K562 (cell line): ENCODE measurements at regions not wholly inside any gene's neighbourhood (a gene's known extent, or its start where the extent isn't known, plus 50 kb on each side); places are given as distances from the start of the nearest gene placed in this dataset.

Experiments used
- ATAC-seq: fragments of 200-7000 bp; cut with Tn5 transposase; 3 replicates; pipeline ENCODE4 v1.9.1; 2020; ENCODE audit warnings: moderate library complexity
- BruUV-seq: library from RNA; stranded (reverse); fragments of 400-500 nt; replicated peaks from 2 replicates; lab custom pipeline; 2021; lab: Mats Ljungman, UMichigan
- CTCF ChIA-PET: fragments of 300-600 bp; formaldehyde crosslinking; extraction: SDS; loops from one replicate; lab custom pipeline; 2021; ENCODE audit warnings: low intra/inter-chr PET ratio; lab: Yijun Ruan, JAX
- POLR2A ChIA-PET: fragments of 300-600, 350-650 bp; sonication (Branson Sonifier 250); formaldehyde crosslinking; extraction: SDS; loops from one replicate; lab custom pipeline; 2021; ENCODE audit warnings: antibody characterized with exemption, inconsistent platforms; lab: Yijun Ruan, JAX
- DNase-seq, 4 experiments: peaks; one replicate each; pipeline versions ENCODE4 v3.0.0 to v3.0.0-alpha.2; 2011 to 2018; ENCODE audit warnings: low spot score in 3 of 4, mixed read lengths in 3 of 4; ENCODE audit errors: extremely low read depth in 1 of 4
- FAIRE-seq: peaks from 2 replicates; lab custom pipeline; 2011; peaks lifted over from hg19 to GRCh38; lab: Jason Lieb, UNC
- H2AFZ ChIP-seq: 2 replicates; pipeline ENCODE4 v1.6.0; 2011; ENCODE audit warnings: low read depth, low read length, control low read depth, inconsistent platforms
- H3K27ac ChIP-seq: fragments of 200-600 bp; 3 replicates; pipeline ENCODE4 v1.8.0; 2011; ENCODE audit warnings: low read depth, mild to moderate bottlenecking, control low read depth, inconsistent platforms, low read length, moderate library complexity, mixed read lengths; ENCODE audit errors: extremely low read depth
- H3K27me3 ChIP-seq, 2 experiments: fragments of 300-600 bp in 1 of 2; 2 replicates in 1 of 2; 3 replicates in 1 of 2; pipeline versions ENCODE4 v1.6.0 to v1.8.0; 2011; ENCODE audit warnings: inconsistent platforms in 2 of 2, low read length in 2 of 2, mild to moderate bottlenecking in 1 of 2, mixed read lengths in 1 of 2, moderate library complexity in 1 of 2; ENCODE audit not compliant: control insufficient read depth in 2 of 2, insufficient read depth in 2 of 2
- H3K36me3 ChIP-seq: fragments of 300-600 bp; 3 replicates; pipeline ENCODE4 v1.8.0; 2011; ENCODE audit warnings: mild to moderate bottlenecking, low read length, inconsistent platforms; ENCODE audit not compliant: control insufficient read depth, insufficient read depth
- H3K4me1 ChIP-seq, 2 experiments: fragments of 200-600 bp in 1 of 2; replicated peaks in 1 of 2; 2 replicates in 1 of 2; 3 replicates in 1 of 2; pipeline versions ENCODE4 v1.5.1 to v1.8.0; 2011; ENCODE audit warnings: inconsistent platforms in 2 of 2, low read length in 2 of 2, mild to moderate bottlenecking in 1 of 2, mixed read lengths in 1 of 2, moderate library complexity in 1 of 2; ENCODE audit not compliant: control insufficient read depth in 2 of 2, insufficient read depth in 2 of 2
- H3K4me2 ChIP-seq: 2 replicates; pipeline ENCODE4 v1.6.1; 2011; ENCODE audit warnings: low read length, control low read depth, inconsistent platforms, mixed read lengths; ENCODE audit not compliant: insufficient read depth
- H3K4me3 ChIP-seq: fragments of 200-600 bp; sonication (generic), shearing (Covaris generic); 2 replicates; pipeline ENCODE4 v1.5.1; 2016; ENCODE audit warnings: control low read depth, inconsistent platforms
- H3K79me2 ChIP-seq: fragments of 200-600 bp; 3 replicates; pipeline ENCODE4 v1.8.0; 2011; ENCODE audit warnings: low read length, inconsistent platforms; ENCODE audit not compliant: control insufficient read depth, insufficient read depth
- H3K9ac ChIP-seq, 2 experiments: 2 replicates each; pipeline versions ENCODE4 v1.6.0 to v1.6.1; 2011; ENCODE audit warnings: low read depth in 2 of 2, low read length in 2 of 2, control low read depth in 1 of 2, inconsistent platforms in 1 of 2, mild to moderate bottlenecking in 1 of 2, mixed read lengths in 1 of 2; ENCODE audit not compliant: insufficient read depth in 1 of 2
- H3K9me1 ChIP-seq: one replicate; pipeline ENCODE4 v1.6.0; 2011; ENCODE audit warnings: inconsistent platforms, mild to moderate bottlenecking, low read length, moderate library complexity; ENCODE audit not compliant: control insufficient read depth, insufficient read depth
- H3K9me3 ChIP-seq: replicated peaks from 2 replicates; pipeline ENCODE4 v1.5.1; 2011; ENCODE audit warnings: low read depth, low read length, inconsistent platforms; ENCODE audit not compliant: control insufficient read depth, insufficient read depth
- H4K20me1 ChIP-seq: replicated peaks from 2 replicates; pipeline ENCODE4 v1.6.1; 2011; ENCODE audit warnings: low read length, inconsistent platforms, mixed read lengths; ENCODE audit not compliant: control insufficient read depth, insufficient read depth
- ARID1B ChIP-seq: fragments of 450-650 bp; IDR thresholded peaks from 2 replicates; pipeline ENCODE4 v1.6.1; 2016; ENCODE audit warnings: antibody characterized with exemption, mild to moderate bottlenecking, inconsistent platforms
- ARID2 ChIP-seq: fragments of 450-650 bp; IDR thresholded peaks from 2 replicates; pipeline ENCODE4 v1.6.1; 2017; ENCODE audit warnings: antibody characterized with exemption, mild to moderate bottlenecking
- ETV6 ChIP-seq, 3 experiments: fragments of 150-350 bp in 1 of 3; sonication (generic) in 1 of 3; formaldehyde crosslinking in 1 of 3; IDR thresholded peaks; 2 replicates each; pipeline versions ENCODE4 v1.6.1 to v1.8.0; 2014 to 2022; ENCODE audit warnings: borderline replicate concordance in 2 of 3, low read depth in 2 of 3, antibody characterized with exemption in 1 of 3, low read length in 1 of 3, mild to moderate bottlenecking in 1 of 3, missing genetic modification reagents in 1 of 3
- HCFC1 ChIP-seq: IDR thresholded peaks from 2 replicates; pipeline ENCODE4 v1.6.1; 2012; ENCODE audit warnings: low read depth, low read length, improper control_type of control experiment
- HEY1 ChIP-seq: fragments of 250-450 bp; sonication (Bioruptor Pico); IDR thresholded peaks from 2 replicates; pipeline ENCODE4 v1.5.0; 2020; ENCODE audit warnings: mild to moderate bottlenecking, moderate library complexity, borderline replicate concordance
- JUN ChIP-seq, 2 experiments: sonication (generic) in 1 of 2; formaldehyde crosslinking in 1 of 2; IDR thresholded peaks; 2 replicates each; pipeline versions ENCODE4 v1.6.1 to v1.8.0; 2012 to 2022; ENCODE audit warnings: borderline replicate concordance in 2 of 2, mild to moderate bottlenecking in 2 of 2, improper control_type of control experiment in 1 of 2, low read depth in 1 of 2, low read length in 1 of 2, missing genetic modification reagents in 1 of 2
- LARP7 ChIP-seq: fragments of 450-650 bp; IDR thresholded peaks from 2 replicates; pipeline ENCODE4 v1.6.1; 2016
- NCOA1 ChIP-seq: fragments of 450-650 bp; IDR thresholded peaks from 2 replicates; pipeline ENCODE4 v1.6.1; 2016; ENCODE audit warnings: low read depth
- SMARCC2 ChIP-seq: fragments of 450-650 bp; IDR thresholded peaks from 2 replicates; pipeline ENCODE4 v1.6.1; 2017; ENCODE audit warnings: antibody characterized with exemption, moderate library complexity, mild to moderate bottlenecking, low read depth
- SRSF1 ChIP-seq: fragments of 200-400 bp; formaldehyde crosslinking; IDR thresholded peaks from 2 replicates; pipeline ENCODE4 v1.6.1; 2017; ENCODE audit warnings: mild to moderate bottlenecking, low read depth, low read length, moderate library complexity
- ZBTB33 ChIP-seq: sonication (generic); formaldehyde crosslinking; IDR thresholded peaks from 2 replicates; pipeline ENCODE4 v1.8.1; 2023; ENCODE audit warnings: mild to moderate bottlenecking, missing genetic modification reagents
- ZBTB5 ChIP-seq: fragments of 450-650 bp; IDR thresholded peaks from 2 replicates; pipeline ENCODE4 v1.6.1; 2017; ENCODE audit warnings: antibody characterized with exemption
- ZNF436 ChIP-seq: fragments of 250-450, 450-650 bp; sonication (Bioruptor Pico); formaldehyde crosslinking; IDR thresholded peaks from 2 replicates; pipeline ENCODE4 v1.7.0; 2020; ENCODE audit warnings: mild to moderate bottlenecking
- ZNF609 ChIP-seq: sonication (generic); formaldehyde crosslinking; IDR thresholded peaks from 2 replicates; pipeline ENCODE4 v1.8.1; 2023; ENCODE audit warnings: missing genetic modification reagents, mild to moderate bottlenecking, borderline replicate concordance
- WGBS: fragments of 100-300 bp; shearing (Covaris generic); methylation state at CpG from one replicate; pipeline ENCODE4 v1.1.6; 2016; ENCODE audit warnings: low coverage, mixed read lengths; ENCODE audit not compliant: insufficient coverage; ENCODE audit errors: missing lambda C conversion rate; 5-methylcytosine and 5-hydroxymethylcytosine counted together
- in situ Hi-C: fragments of 300-500 bp; cut with MboI; formaldehyde crosslinking; loops from 4 replicates; pipeline ENCODE4 v1.15.0; 2018; ENCODE audit warnings: inconsistent platforms, mixed read lengths
- intact Hi-C: fragments of 100-400 bp; cut with micrococcal nuclease; formaldehyde crosslinking; loops from 2 replicates; pipeline ENCODE4 v1.14.2; 2022

- no peaks in the 10 kb centered on the region for H3K36me3 ChIP-seq
- H3K9ac ChIP-seq, result no peak overlapping the region
- FAIRE-seq, result peak; percentile 95
- intact Hi-C loops (no loop called here), in situ Hi-C loops (no loop called here)
- WGBS, result 0% methylated on average over 8 of the region's 8 CpGs
- ChIA-PET CTCF (no interaction called here), POLR2A (no interaction called here)
- no peaks in the 10 kb centered on the region for H3K9me3 ChIP-seq
- peaks cover 0 to 16% of the 10 kb centered on the region in 2 experiments; a peak in 3 of 5 replicates for H3K4me1 ChIP-seq
- H3K27ac ChIP-seq, result no peak overlapping the region; the same call in 2 of the 3 replicates
- no TSS peak for BruUV-seq
- no peak overlapping the region for H2AFZ ChIP-seq
- H3K79me2 ChIP-seq, result no peaks in the 10 kb centered on the region
- ATAC-seq, result peak; percentile 99
- peak; percentile 65 to 89 (median 70) for DNase-seq
- no peaks in the 10 kb centered on the region for H3K9me1 ChIP-seq
- H3K4me2 ChIP-seq, result peak overlapping the region; percentile 53
- no peak overlapping the region for H3K4me3 ChIP-seq
- no peaks in the 10 kb centered on the region; a peak in 1 of 5 replicates for H3K27me3 ChIP-seq
- H4K20me1 ChIP-seq, result no peaks in the 10 kb centered on the region
- TF ChIP-seq SMARCC2 (peak; percentile 92), SRSF1 (no peak), JUN (IDR thresholded peaks at IDR 0.05; ENCODE audit: borderline replicate concordance, low read depth, low read length) (peak; percentile 88), JUN (CRISPR knock-in tag; IDR thresholded peaks at IDR 0.05; ENCODE audit: borderline replicate concordance) (no peak), ZNF436 (CRISPR knock-in tag) (no peak), ZBTB33 (CRISPR knock-in tag) (no peak), ZNF609 (CRISPR knock-in tag) (no peak), LARP7 (no peak), ARID2 (no peak), ARID1B (peak; percentile 98), ETV6 (IDR thresholded peaks at IDR 0.05; ENCODE audit: borderline replicate concordance in 1 of 2, low read depth in 2 of 2, low read length in 1 of 2) (no peak), ETV6 (CRISPR knock-in tag; IDR thresholded peaks at IDR 0.05; ENCODE audit: borderline replicate concordance) (no peak), HEY1 (0 out of 2 replicates have a peak, but pooled peaks have one; percentile 11), HCFC1 (no peak), ZBTB5 (no peak), NCOA1 (peak; percentile 58; the same call in 1 of the 2 replicates)
Observed at GRCh38 chr1:87435484-87435883, 106.8 kb downstream of the LMO4 start.
